ENCODE measurements at regions not wholly inside any gene's neighbourhood (a gene's known extent, or its start where the extent isn't known, plus 50 kb on each side); places are given as distances from the start of the nearest gene placed in this dataset.

DNA sequence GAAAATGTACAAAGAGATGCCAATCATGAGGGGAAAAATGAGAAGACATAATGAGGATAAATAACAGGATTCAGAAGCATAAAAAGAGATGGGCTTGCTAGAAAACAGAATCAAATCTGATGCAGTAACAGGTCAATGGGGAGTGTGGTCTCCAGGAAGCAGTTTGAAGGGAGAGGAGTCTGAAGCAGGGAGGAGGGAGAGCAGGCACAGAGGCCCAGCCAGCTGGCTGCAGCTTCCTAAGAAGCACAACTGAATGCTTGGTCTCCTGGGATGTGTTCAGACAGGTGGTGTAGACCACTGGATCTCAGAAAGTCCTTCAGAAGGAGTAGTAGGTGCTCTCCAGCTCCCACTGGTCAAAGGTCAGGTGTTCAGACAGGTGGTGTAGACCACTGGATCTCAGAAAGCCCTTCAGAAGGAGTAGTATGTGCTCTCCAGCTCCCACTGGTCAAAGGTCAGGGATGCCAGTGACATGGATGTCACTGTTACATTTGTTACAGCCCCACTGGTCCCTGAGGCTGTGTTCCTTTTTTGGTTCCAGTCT, 68.3 kb upstream of the UBAC2 start:
- no peaks in the 10 kb centered on the region for H3K36me3 ChIP-seq (ENCODE audit: control insufficient read depth in 1 of 2, insufficient read depth in 2 of 2, low read length in 2 of 2)
- BruUV-seq (replicated peaks), result no TSS peak
- ChIA-PET POLR2A (no interaction called here), CTCF (interaction anchor here (1.6 kb wide), 1 partner anchor 44 kb away, joined by 4 read pairs; no protein-coding TSS in a partner anchor), RAD21 (ENCODE audit: low non-redundant PET in 1 of 2, low total read pairs in 2 of 2, uncharacterized antibody in 2 of 2, unreplicated experiment in 2 of 2) (no interaction called here)
- ATAC-seq (no peak), DNase-seq (ENCODE audit: low read depth, low spot score) (no peak)
- H3K9me2 ChIP-seq (ENCODE audit: insufficient read depth), result no peaks in the 10 kb centered on the region
- H3K27ac ChIP-seq (ENCODE audit: low read depth, low read length), result no peak overlapping the region
- no peak for TF ChIP-seq EZH2phosphoT487 (IDR thresholded peaks at IDR 0.05; ENCODE audit: borderline replicate concordance)
- no peak for TF ChIP-seq FOSL1 (IDR thresholded peaks at IDR 0.05; ENCODE audit: low read depth)
- TF ChIP-seq EGR1 (IDR thresholded peaks at IDR 0.05; ENCODE audit: low read depth), result no peak
- TF ChIP-seq TCF7L2 (IDR thresholded peaks at IDR 0.05; ENCODE audit: borderline replicate concordance, extremely low read depth, insufficient read depth, insufficient read length), result no peak
- no peak for TF ChIP-seq REST (IDR thresholded peaks at IDR 0.05; ENCODE audit: low read depth)
- TF ChIP-seq SIN3A (IDR thresholded peaks at IDR 0.05; ENCODE audit: low read depth), result no peak
- no peak for TF ChIP-seq SRF (IDR thresholded peaks at IDR 0.05; ENCODE audit: low read depth)
- no peak for TF ChIP-seq RAD21 (IDR thresholded peaks at IDR 0.05; ENCODE audit: low read depth)
- no peak for TF ChIP-seq YY1 (IDR thresholded peaks at IDR 0.05; ENCODE audit: extremely low read depth, insufficient replicate concordance, low read depth, low read length)
- TF ChIP-seq ZBTB33 (IDR thresholded peaks at IDR 0.05; ENCODE audit: extremely low read depth, insufficient replicate concordance, low read length), result no peak
- no peaks in the 10 kb centered on the region for H3K4me1 ChIP-seq (ENCODE audit: control insufficient read depth in 1 of 2, insufficient read depth in 2 of 2, low read length in 2 of 2)
- intact Hi-C loops (cut with micrococcal nuclease), result no loop called here
- H3K4me3 ChIP-seq (replicated peaks in 1 of 2; ENCODE audit: low read depth in 1 of 2, low read length in 2 of 2), result no peak overlapping the region
- no peaks in the 10 kb centered on the region for H3K79me2 ChIP-seq (ENCODE audit: insufficient read depth, low read length)
- no peaks in the 10 kb centered on the region for H3K9me3 ChIP-seq (ENCODE audit: control insufficient read depth in 1 of 2, insufficient read depth in 1 of 2, low read depth in 1 of 2, low read length in 2 of 2)
- H4K20me1 ChIP-seq (ENCODE audit: insufficient read depth), result no peaks in the 10 kb centered on the region
- H3K4me2 ChIP-seq (ENCODE audit: low read length), result no peak overlapping the region
- H2AFZ ChIP-seq (ENCODE audit: low read depth, low read length, poor library complexity, severe bottlenecking), result no peak overlapping the region
- no peak overlapping the region for H3K9ac ChIP-seq (ENCODE audit: low read length)
- no peaks in the 10 kb centered on the region for H3K27me3 ChIP-seq (ENCODE audit: insufficient read depth, low read length)

Measured in HCT116 (cell line).